NCI-H82 (cell line): ENCODE measurements at regions not wholly inside any gene's neighbourhood (a gene's known extent, or its start where the extent isn't known, plus 50 kb on each side); places are given as distances from the start of the nearest gene placed in this dataset.

ENCODE experiments used
- DNase-seq: peaks from one replicate; lab custom pipeline; 2025; lab: John Stamatoyannopoulos, UW

DNA sequence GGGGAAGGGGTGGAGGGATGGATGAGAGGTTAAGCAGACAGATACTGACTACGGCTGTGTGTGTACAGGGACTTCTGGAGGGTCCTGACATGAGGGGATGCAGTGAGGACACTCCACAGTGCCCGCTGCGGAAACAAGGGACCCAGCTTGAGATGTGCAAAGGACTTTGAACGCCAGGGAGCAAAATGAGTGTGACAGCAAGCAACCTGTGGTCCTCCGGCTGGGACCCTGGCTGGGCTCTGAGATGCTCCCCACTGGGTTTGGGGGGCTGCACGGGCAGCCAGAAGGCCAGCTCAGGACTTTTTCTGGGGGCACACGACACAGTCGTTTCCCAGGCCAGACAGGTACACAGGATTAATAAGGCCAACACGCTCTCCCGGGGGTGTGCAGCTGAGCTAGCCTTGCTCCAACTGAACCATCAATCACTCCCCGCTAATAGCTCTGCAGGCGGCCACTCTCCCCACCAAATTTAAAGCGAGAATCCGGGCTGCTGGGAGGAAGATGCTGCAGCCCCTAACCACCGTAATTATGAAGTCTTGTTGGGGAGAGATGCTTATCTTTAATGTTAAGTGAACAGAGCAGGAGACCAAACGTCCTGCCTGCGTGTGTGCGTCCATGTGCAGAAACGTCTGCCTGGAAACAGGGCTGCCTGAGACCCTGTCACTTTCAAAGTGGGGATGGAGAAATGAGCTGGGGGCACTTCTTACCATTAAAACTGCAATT is 51.6 kb upstream of the DLK1 start:
- peak; percentile 23 for DNase-seq

DNA sequence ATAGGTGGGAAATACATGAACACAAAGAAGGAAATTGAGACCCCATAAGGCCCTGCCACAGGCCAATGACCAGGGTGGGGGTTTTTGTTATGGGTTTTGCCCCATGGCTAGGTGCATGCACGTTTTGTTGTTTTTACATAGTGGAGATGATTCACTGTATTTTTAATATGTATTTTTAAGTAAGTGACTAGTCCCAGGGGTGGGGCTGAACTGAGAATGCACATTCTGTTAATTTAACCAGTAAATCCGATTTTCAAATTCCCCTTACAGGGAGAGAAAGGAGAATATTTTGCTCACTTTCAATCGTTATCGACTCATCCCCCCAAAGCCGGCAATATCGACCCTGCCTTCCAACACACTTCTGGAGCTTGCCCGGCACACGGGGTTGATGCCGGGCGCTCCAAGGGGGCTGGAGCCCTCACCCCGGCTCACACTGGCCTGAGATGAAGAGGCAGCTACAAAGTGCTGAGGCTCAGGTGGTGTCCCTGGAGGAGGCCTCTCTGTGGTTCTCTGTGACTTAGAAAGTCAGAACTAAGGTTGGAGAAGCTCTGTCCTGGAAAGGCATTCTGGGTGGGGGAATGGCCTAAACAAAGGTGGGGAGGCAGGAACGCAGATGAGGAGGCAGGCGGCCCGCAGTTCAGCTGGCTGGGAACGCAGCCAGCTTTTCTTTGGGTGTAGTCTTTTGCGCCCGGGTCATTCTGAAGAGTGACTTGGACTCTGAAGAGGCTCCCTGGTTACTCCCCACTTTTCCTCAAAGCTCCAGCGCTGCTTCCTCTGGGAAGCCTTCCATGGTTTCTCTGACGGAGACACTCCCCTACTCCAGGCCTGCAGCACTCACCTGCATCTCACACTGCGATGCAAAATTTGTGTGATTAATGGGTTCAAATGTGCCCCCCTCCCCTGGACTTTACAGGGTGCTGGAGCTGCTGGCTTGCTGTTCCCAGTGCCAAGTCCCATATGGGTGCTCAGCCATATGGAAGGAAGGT is 50.7 kb upstream of the DLK1 start:
- no peak for DNase-seq
